Hepatocyte (in vitro differentiated cells): ENCODE measurements at regions not wholly inside any gene's neighbourhood (a gene's known extent, or its start where the extent isn't known, plus 50 kb on each side); places are given as distances from the start of the nearest gene placed in this dataset.
"Not testable (repeated sequence)": the region's sequence is repeated elsewhere in the genome, so short reads cannot be mapped to it uniquely, and the experiment has no call there.

Experiments
- DNase-seq: peaks from one replicate; pipeline ENCODE4 v3.0.0-alpha.2; 2016; ENCODE audit warnings: low spot score
- H2AFZ ChIP-seq: fragments of 200-600 bp; sonication (generic); 2 replicates; pipeline ENCODE4 v1.6.0; 2016; ENCODE audit warnings: antibody characterized with exemption, mild to moderate bottlenecking
- H3K27ac ChIP-seq: fragments of 200-600 bp; sonication (generic); 2 replicates; pipeline ENCODE4 v1.5.1; 2016; ENCODE audit warnings: mild to moderate bottlenecking
- H3K27me3 ChIP-seq: fragments of 200-600 bp; sonication (generic); 2 replicates; pipeline ENCODE4 v1.6.1; 2016
- H3K36me3 ChIP-seq: fragments of 200-600 bp; sonication (generic); replicated peaks from 2 replicates; pipeline ENCODE4 v1.5.1; 2016; ENCODE audit warnings: low read depth; ENCODE audit not compliant: insufficient read depth
- H3K4me1 ChIP-seq: fragments of 200-600 bp; sonication (generic); 2 replicates; pipeline ENCODE4 v1.5.1; 2016; ENCODE audit warnings: mild to moderate bottlenecking, moderate library complexity; ENCODE audit not compliant: insufficient read depth
- H3K4me2 ChIP-seq: fragments of 200-600 bp; sonication (generic); 2 replicates; pipeline ENCODE4 v1.6.0; 2016
- H3K4me3 ChIP-seq: fragments of 200-600 bp; sonication (generic); 2 replicates; pipeline ENCODE4 v1.5.1; 2016; ENCODE audit warnings: mild to moderate bottlenecking
- H3K79me2 ChIP-seq: fragments of 200-600 bp; sonication (generic); 2 replicates; pipeline ENCODE4 v1.6.0; 2017; ENCODE audit warnings: mild to moderate bottlenecking
- H3K9me2 ChIP-seq: fragments of 200-600 bp; sonication (generic); replicated peaks from 2 replicates; pipeline ENCODE4 v1.6.0; 2017; ENCODE audit warnings: mild to moderate bottlenecking; ENCODE audit not compliant: insufficient read depth
- H3K9me3 ChIP-seq: fragments of 200-600 bp; sonication (generic); 2 replicates; pipeline ENCODE4 v1.5.1; 2016; ENCODE audit warnings: low read depth, mild to moderate bottlenecking
- H4K20me1 ChIP-seq: fragments of 200-600 bp; sonication (generic); 2 replicates; pipeline ENCODE4 v1.6.0; 2016; ENCODE audit warnings: mild to moderate bottlenecking; ENCODE audit not compliant: insufficient read depth, poor library complexity, severe bottlenecking
- CTCF ChIP-seq: fragments of 200-600 bp; sonication (generic); IDR thresholded peaks from 2 replicates; pipeline ENCODE4 v1.5.1; 2016; ENCODE audit warnings: antibody characterized with exemption, mild to moderate bottlenecking; ENCODE audit not compliant: poor library complexity
- EZH2 ChIP-seq: fragments of 200-600 bp; sonication (generic); IDR thresholded peaks from 2 replicates; pipeline ENCODE4 v1.6.1; 2016; ENCODE audit warnings: antibody characterized with exemption, mild to moderate bottlenecking, borderline replicate concordance
- EZH2phosphoT487 ChIP-seq: fragments of 200-600 bp; sonication (generic); IDR thresholded peaks from one replicate; pipeline ENCODE4 v1.6.1; 2018; ENCODE audit warnings: antibody characterized with exemption, mild to moderate bottlenecking, low read depth, moderate library complexity; ENCODE audit not compliant: unreplicated experiment, severe bottlenecking
- WGBS: methylation state at CpG from one replicate; pipeline ENCODE4 v1.1.6; 2016; ENCODE audit warnings: low lambda C conversion rate; ENCODE audit errors: missing lambda C conversion rate; 5-methylcytosine and 5-hydroxymethylcytosine counted together

GRCh38 chr3:82122554-82123345 lies 361.3 kb upstream of the GBE1 start:
- Histone ChIP-seq H3K79me2 (no peaks in the 10 kb centered on the region), H3K9me3 (no peaks in the 10 kb centered on the region), H3K4me3 (no peak overlapping the region), H4K20me1 (no peaks in the 10 kb centered on the region), H3K4me2 (no peak overlapping the region), H2AFZ (no peak overlapping the region), H3K9me2 (no peaks in the 10 kb centered on the region), H3K4me1 (no peaks in the 10 kb centered on the region), H3K36me3 (no peaks in the 10 kb centered on the region), H3K27me3 (no peaks in the 10 kb centered on the region), H3K27ac (no peak overlapping the region)
- TF ChIP-seq EZH2phosphoT487: no peak
- no peak for TF ChIP-seq EZH2
- no peak for TF ChIP-seq CTCF
- 73% methylated on average over 7 of the region's 7 CpGs for WGBS
- DNase-seq: no peak

GRCh38 chr3:82114589-82114988 lies 353.1 kb upstream of the GBE1 start:
- no peak overlapping the region for H3K4me3 ChIP-seq
- no peaks in the 10 kb centered on the region for H3K4me1 ChIP-seq
- no peak overlapping the region for H3K4me2 ChIP-seq
- no peaks in the 10 kb centered on the region for H3K9me2 ChIP-seq
- WGBS: 76% methylated on average over 6 of the region's 6 CpGs
- no peaks in the 10 kb centered on the region for H3K36me3 ChIP-seq
- no peak overlapping the region for H2AFZ ChIP-seq
- H3K79me2 ChIP-seq: no peaks in the 10 kb centered on the region
- H3K9me3 ChIP-seq: no peaks in the 10 kb centered on the region
- H4K20me1 ChIP-seq: no peaks in the 10 kb centered on the region
- no peak for TF ChIP-seq EZH2phosphoT487
- no peak for TF ChIP-seq EZH2
- no peak for TF ChIP-seq CTCF
- H3K27me3 ChIP-seq: no peaks in the 10 kb centered on the region
- no peak for DNase-seq
- H3K27ac ChIP-seq: no peak overlapping the region

GRCh38 chr3:82110721-82111120 lies 349.3 kb upstream of the GBE1 start:
- H3K4me2 ChIP-seq, DNase-seq, H3K27me3 ChIP-seq, H3K36me3 ChIP-seq, H3K4me1 ChIP-seq, H2AFZ ChIP-seq, H3K4me3 ChIP-seq, H3K9me2 ChIP-seq, H3K9me3 ChIP-seq, H3K27ac ChIP-seq, H4K20me1 ChIP-seq, H3K79me2 ChIP-seq: not testable (repeated sequence)
- WGBS: 92% methylated on average over 14 of the region's 14 CpGs

DNA sequence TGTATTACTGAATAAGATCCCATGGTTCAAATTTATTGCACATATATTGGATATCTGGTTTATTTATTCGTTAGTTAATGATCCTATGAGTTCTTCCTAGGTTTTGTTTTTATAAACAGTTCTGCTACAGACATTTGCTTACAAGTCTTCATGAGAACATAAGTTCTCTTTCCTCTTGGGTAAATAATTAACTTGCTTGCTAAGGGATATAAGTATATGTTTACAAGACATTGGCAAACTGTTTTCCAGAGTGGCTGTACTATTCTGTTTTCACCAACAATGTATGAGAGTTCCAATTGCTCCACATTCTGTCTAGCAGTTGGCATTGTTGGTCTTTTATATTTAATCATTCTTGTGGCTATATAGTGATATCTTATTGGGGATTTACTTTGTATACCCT lies 341.8 kb upstream of the GBE1 start:
- Histone ChIP-seq H3K4me2 (no peak overlapping the region), H3K27ac (no peak overlapping the region), H3K9me2 (no peaks in the 10 kb centered on the region), H3K79me2 (no peaks in the 10 kb centered on the region), H3K9me3 (no peaks in the 10 kb centered on the region), H3K4me1 (no peaks in the 10 kb centered on the region), H3K27me3 (no peaks in the 10 kb centered on the region), H3K36me3 (no peaks in the 10 kb centered on the region), H3K4me3 (no peak overlapping the region), H2AFZ (no peak overlapping the region), H4K20me1 (no peaks in the 10 kb centered on the region)
- 81% methylated on average over 1 of the region's 1 CpG for WGBS
- TF ChIP-seq EZH2 (no peak), CTCF (no peak), EZH2phosphoT487 (no peak)
- no peak for DNase-seq
